GM19467 (cell line): ENCODE measurements at regions not wholly inside any gene's neighbourhood (a gene's known extent, or its start where the extent isn't known, plus 50 kb on each side); places are given as distances from the start of the nearest gene placed in this dataset.
"Not testable (repeated sequence)": the region's sequence is repeated elsewhere in the genome, so short reads cannot be mapped to it uniquely, and the experiment has no call there.

Source experiments
- ATAC-seq: cut with Tn5 transposase; IDR thresholded peaks from one replicate; pipeline ENCODE4 v1.9.1; 2021; ENCODE audit warnings: mild to moderate bottlenecking, moderate library complexity; ENCODE audit not compliant: unreplicated experiment

DNA sequence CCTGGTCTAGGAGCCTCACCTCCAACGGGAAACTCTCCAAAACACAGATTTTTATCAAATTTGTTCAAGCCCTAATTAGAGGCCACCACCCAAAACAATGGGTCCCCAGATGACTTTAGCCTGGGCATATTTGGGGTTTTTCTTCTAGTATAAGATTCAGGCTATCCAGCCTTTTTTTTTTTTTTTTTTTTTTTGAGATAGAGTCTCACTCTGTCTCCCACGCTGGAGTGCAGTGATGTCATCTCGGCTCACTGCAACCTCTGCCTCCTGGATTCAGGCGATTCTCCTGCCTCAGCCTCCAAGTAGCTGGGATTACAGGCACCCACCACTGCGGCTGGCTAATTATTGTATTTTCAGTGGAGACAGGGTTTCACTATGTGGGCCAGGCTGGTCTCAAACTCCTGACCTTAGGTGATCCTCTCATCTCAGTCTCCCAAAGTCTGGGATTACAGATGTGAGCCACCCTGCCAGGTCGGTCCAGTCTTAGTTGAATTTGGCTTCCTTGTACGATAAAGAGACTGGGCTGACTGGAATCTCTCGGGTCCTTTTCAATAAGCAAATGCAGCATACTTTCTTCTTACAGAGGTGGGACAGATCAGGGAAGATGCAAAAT, 91.4 kb upstream of the KLF6 start:
- ATAC-seq = no peak

DNA sequence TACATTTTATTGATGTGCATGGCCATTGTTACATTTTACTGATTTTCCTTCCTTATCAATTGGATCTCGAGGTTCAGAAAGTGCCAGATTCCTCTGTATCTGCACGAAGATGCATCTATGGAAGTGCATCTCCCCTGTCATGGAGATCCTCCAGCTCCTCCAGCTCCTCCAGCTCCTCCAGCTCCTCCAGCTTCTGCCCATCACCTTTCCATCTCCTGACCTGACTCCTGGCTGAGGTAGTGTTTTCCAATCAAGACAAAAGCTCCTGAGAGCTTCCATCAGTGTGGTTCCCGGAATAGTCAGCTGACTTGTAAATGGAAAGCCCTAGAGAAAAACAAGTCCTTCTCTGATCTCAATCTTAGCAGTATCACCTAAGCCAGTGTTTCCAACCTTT, 90.8 kb upstream of the KLF6 start:
- ATAC-seq = no peak

DNA sequence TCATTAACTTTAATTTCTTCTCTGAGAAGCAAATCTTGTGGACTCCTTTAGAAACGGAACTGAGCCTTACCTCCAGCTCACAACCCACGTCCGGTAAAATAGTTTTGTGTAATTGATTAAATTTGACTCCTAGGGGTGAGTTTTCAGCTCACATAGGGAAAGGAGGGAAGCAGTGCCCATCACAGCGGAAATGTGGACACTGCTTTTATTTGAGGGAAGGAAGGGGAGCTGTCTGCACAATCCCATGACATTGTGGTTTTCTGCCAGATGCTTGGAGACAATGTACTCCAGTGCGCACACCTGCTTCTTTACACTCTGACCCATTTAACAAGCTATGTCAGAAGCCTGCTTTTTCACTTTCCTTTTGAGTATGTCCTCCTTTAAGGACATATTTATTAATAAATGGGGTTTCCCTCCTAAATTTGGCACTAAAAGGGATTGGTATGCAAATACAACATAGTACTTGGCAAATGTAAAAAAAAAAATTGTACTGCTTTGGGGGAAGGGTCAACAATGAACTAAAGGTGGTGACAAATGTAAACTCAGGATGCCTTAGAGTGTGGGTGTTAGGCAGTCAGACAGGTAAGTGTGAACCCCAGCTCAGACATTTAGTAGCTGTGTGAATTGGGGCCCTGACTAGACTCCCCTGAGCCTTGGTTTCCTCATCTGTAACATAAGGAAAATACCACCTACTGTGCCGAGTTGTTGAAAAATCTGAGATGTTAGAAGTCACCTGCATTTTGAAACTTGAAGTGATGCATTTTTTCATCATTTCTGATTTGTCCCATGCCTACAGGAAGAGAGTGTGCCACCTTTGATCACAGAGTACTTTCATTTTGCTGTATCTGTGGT, 90.2 kb upstream of the KLF6 start:
- ATAC-seq = peak; percentile 54

DNA sequence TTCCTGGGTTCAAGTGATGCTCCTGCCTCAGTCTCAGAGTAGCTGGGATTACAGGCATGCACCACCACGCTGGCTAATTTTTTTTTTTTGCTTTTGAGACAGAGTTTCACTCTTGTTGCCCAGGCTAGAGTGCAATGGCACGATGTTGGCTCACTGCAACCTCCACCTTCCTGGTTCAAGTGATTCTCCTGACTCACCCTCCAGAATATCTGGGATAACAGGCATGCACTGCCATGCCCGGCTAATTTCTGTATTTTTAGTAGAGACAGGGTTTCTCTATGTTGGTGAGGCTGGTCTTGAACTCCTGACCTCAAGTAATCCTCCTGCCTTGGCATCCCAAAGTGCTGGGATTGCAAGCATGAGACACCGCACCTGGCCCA, 89.6 kb upstream of the KLF6 start:
- not testable (repeated sequence) for ATAC-seq

DNA sequence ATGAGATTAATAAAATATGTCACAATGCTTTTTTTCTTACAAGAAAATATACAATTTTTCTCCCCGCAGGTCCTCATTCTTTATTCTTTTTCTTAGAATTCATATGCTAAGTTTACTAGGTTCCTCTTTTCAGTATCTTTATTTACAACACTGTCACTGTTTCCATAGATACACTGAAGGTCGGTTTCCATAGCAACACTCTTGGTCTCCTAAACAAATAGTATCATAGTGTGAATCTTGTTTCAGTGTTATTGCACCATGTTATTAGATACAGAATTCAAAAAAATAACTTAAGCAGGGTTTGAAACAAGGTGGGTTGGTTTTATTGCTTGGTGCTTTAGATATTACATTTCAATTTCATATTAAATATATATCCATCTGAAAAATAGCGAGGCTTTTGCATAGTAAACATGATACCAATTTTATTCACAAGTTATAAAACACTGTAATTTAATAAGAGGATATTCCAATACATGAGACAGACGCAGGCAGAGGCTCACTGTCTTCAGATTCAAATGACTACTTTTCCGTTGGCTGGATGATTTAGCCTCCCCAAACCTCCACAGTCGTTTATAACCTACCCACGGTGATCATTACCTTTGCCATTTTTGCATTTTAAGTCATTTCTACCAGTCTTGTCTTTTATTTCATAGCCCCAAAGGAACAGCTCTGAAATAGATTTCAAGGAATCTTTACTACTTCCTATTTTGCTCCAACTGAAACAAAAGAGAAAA, 88.9 kb upstream of the KLF6 start:
- ATAC-seq = peak; percentile 60

DNA sequence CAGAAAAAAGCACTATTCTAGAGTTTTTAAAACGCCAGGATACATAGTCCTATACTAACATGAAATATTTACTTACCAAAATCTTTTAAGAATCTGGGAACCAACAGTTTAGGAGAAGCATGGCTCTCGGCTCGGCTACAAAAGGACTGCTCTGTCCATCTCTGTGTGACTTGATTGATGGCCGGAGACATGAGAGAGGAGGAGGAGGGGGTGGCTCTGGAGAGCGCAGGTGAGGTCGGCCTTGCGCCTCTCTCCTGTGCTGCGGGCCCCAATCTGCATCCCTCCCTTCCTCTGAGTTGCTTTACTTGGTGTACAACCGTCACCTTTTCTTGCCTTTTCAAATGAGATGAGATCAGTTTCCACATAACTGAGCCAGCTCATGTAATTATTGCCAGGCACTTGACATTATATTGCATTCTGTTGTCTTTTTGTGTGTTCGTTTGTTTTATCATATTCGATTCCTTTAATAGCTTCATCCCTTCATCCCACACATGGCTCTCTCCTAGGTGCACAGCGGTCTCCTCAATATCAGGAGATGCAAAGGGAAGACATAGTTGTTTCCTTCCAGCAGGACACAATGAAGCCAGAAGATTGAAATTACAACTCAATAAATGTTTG, 87.8 kb upstream of the KLF6 start:
- no peak for ATAC-seq

DNA sequence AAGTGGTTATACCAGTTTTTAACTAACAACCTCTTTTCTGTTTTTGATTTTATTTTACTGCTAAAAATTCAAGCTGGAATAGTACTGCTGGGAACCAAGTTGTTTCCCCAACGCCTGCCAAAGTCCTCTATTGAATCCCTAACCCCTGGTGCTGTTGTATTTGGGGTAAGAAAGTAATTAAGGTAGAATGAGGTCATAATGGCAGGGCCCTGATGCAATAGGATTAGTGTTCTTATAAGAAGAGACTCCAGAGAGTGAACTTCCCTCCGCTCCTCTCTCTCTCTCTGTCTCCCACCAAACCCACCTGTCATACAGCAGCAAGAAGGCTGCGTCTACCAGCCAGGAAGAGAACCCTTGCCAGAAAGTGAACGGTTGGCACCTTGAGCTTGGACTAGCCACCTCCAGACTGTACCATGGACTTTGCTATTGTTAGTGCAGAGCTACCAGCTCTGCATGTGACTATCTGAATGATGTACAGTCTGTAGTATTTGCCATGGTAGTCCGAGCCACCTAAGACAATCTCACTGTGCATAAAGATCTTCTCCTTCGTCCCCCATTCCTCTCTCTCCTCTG, 86.5 kb upstream of the KLF6 start:
- ATAC-seq = no peak

DNA sequence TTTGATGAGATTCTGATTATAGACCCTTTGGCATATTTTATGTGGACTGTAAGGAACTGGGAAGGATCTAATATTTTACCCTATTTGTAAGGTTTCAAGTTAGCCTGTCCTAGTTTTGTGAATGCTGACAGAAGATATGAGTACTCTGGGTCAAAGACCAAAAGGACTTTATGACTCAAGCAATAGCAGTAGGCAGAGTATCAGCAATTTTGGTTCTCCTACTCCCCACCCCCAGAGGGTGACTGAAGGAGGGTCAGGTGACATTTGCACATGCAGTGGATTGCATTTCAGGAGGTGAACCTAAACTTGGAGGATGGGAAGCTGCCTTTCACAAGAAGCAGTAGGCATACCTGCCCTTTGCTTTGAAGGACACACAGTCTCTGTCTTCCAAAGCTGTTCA, 84.0 kb upstream of the KLF6 start:
- ATAC-seq = peak; percentile 22

DNA sequence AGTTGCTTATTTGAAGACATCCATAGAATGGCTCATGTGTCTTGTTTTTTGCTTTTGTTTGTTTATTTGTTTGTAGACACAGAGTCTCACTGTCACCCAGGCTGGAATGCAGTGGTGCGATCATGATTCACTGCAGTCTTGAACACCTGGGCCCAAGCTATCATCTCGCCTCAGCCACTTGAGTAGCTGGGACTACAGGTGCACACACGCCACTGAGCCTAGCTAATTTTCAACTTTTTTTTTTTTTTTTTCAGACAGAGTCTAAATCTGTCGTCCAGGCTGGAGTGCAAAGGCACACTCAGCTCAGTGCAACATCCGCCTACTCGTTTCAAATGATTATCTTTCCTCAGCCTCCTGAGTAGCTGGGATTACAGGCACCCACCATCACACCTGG, 83.3 kb upstream of the KLF6 start:
- ATAC-seq = peak; percentile 53

DNA sequence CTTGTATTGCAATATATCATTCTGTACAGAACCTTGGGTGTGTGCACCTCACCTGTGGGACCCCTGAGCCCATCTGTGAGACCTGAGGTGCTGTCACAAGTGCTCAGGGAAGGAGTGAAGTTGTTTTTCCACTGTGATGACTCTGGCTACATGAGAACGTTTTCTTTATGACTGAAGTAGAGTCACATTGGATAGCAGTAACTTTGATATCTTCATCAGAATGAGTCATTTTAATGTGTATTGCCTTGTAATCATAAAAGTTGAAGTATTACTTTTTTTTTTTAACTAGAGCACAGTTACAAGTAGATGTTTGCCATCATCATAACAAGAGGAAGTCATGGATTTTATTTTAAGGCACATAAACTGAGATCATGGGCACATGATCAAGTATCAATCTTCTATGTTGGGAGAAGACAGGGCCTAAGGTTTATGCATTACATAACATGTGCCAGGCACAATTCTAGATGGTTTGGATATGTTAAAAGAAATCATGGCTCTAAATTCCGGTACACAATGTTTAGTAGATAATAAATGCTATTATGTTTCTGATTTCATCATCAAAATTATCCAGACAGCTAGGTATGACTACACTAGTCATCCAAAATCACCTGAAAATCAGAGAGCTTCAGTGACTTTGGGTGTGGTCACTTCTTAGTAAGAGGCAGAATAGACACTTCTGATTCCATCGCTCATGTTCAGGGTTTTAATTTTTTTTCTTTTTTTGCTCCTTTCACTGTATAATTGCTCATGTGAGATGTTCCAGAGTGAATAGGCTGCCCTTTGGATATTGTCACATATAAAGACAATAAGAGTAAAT, 82.7 kb upstream of the KLF6 start:
- ATAC-seq = no peak

DNA sequence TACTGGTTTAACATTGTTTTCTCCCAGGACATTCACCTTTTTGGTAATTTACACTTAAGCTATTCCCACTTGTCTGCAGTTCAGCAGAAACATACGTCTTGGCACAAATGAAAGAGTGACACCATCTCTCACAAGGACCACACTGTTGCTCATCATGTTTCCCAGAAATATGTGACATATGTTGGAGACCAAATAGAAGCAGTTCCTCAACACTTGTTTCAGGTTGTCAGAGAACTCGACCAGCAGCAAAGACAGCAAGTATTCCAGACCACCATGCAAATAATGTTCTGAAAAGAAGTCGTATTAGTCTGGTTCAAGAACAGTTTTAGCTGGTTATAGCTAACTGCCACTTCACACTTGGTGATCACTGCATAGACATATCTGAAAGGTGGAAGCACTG, 81.3 kb upstream of the KLF6 start:
- ATAC-seq = peak; percentile 27

DNA sequence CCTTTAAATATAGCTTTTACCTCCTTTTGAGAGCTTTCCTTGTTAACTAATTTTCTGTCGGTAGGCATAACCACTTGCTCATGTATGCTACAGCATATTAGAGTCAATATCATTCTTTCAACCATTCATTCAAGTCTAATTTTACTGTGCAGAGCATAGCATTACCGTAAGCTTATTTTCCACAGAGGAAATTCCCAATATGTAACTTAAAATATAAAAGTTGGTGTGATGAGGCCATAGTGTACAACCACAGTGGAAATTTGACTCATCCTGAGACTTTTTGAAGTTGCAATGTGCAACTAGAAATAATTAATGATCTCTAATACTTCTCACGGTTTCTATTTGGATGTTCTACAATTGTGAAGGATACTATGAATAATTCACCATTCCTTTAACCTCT, 80.6 kb upstream of the KLF6 start:
- no peak for ATAC-seq

DNA sequence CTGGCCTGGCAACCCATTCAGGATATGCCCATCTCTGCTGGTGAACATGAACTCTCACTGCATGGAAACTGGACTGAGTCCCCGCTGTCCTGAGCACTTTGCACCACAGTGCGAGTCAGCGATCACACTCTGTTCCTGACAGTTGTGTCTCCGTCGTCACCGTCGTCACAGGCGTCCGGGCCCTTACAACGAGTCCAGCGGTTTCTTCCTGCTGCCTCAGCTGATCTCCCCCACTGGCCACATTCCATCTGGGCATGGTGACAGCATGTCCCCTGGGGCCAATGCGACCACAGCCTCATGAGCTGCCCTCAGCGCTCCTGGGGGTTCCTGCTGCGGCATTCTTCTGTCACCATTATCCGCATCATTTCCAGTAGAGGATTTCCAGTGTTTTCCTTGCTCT, 76.8 kb upstream of the KLF6 start:
- no peak for ATAC-seq

DNA sequence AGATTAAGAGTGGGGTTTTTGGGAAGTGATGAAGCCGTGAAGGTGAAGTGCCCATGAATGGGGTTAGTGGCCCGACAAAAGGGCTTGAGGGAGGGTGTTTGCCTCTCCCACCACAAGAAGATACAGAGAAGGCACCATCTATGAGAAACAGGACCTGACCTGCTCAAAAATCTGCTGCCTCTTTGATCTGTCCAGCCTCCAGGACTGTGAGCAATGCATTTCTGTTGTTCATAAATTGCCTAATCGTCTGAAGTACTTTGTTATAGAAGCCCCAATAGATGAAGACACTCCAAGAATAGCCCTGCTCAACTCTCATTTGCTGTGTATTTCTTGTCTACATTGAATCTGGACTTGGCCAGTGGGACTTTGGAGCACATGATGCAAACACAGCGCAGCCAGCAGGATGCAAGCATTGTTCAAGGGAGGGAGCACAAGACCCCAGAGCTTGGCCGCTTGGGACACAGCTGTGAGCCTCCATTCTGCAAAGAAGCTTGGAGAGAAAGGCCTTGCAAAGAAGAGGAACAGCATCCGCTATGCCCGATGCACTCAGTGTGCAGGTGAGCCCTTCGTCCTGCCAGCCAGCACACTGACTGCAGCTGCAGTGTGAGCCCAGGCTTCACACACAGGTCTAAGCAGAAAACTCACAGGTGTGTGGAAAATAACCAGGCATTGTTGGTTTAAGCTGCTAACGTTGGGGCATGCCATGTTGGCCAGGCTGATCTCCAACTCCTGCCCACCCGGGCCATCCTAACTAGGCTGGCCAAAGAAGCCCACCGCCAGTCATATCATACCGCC, 73.2 kb upstream of the KLF6 start:
- no peak for ATAC-seq

DNA sequence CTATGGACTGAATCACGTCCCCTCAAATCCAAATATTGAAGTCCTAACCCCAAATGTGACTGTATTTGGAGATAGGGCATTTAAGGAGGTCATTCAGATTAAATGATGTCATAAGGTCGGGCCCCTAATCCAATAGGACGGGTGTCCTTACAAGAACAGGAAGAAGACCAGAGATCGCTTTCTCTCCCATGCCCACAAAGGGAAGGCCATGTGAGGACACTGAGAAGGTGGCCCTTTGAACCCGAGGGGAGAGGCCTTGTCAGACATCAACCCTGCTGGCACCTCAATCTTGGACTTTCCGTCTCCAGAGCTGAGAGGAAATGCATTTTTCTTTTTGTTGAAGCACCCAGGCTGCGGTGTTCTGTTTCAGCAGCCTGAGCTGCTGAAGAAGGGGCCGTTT, 72.3 kb upstream of the KLF6 start:
- no peak for ATAC-seq

DNA sequence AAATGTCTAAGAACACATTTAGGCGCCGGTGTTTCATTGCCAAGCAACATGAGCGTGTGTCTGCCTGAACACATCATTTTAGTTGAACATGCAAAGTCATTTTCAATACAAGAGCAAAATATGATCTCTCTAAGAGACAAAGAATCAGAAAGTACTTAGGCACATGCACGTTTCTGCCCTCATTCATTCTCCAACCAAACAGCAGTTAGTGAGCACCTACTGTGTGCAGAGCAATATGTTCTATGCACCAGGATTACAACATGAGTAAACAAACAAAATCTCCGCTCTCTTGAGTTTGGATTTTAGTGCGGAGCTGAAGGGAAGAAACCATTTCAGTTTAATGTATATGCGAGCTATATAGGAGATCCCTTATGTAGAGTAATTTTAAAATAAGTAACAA, 71.6 kb upstream of the KLF6 start:
- ATAC-seq = no peak

DNA sequence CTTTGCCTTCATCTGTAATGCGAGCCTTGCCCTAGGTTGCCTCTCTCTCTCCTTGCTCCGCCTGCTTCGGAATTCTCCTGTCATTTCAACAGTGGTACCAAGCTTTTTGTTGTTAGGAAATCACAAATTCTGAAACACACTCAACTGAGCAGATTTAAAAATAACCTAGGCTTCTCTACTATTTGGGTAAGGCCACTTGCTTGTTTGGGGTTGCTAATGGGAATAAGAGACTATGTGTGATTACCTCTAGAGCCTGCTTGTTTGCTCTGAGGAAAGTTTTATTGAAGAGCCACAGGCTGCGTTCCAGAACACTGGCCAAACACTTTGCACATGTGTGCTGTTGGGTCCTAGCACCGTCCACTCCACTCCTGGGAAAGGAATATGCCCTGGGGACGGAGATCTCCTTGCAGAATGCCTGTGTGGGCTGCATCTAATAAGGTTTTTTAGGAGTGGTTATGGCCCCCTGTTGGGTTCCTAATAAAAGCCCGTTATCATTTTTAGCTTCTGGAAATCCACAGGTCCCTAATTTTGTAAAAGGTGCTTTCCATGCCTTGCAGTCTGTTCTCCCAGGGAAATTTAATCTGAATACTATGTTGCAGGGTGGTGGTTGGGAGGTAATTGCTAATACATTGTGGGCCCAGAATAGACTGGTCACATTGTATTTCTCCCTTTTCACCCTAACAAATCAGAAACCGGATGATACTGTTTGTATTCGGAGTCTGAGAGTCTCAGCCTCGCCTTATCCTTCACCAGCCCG, 68.7 kb upstream of the KLF6 start:
- no peak for ATAC-seq

DNA sequence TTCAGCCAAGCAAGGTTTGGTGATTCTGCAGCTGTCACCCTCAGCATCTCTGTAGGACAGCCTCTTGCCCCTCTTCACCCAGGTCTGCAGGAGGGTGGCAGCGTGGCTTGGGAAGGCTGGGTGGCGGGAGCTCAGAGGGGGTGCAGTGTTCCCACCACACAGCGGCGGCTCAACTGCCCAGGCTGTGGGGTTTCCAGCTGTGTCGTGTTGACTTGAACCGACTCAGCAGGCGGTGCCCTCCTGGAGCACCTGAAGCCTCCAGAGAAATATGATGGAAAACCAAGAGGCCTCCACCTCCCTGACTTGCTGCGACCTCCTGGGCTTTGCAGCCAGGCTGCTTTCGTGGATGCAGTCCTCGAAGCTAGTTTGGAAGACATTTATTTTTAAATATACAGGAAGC, 68.0 kb upstream of the KLF6 start:
- no peak for ATAC-seq
